K562 (cell line): ENCODE measurements at regions not wholly inside any gene's neighbourhood (a gene's known extent, or its start where the extent isn't known, plus 50 kb on each side); places are given as distances from the start of the nearest gene placed in this dataset.

Experiments used
- ATAC-seq: fragments of 200-7000 bp; cut with Tn5 transposase; 3 replicates; pipeline ENCODE4 v1.9.1; 2020; ENCODE audit warnings: moderate library complexity
- BruUV-seq: library from RNA; stranded (reverse); fragments of 400-500 nt; replicated peaks from 2 replicates; lab custom pipeline; 2021; lab: Mats Ljungman, UMichigan
- CTCF ChIA-PET: fragments of 300-600 bp; formaldehyde crosslinking; extraction: SDS; loops from one replicate; lab custom pipeline; 2021; ENCODE audit warnings: low intra/inter-chr PET ratio; lab: Yijun Ruan, JAX
- POLR2A ChIA-PET: fragments of 300-600, 350-650 bp; sonication (Branson Sonifier 250); formaldehyde crosslinking; extraction: SDS; loops from one replicate; lab custom pipeline; 2021; ENCODE audit warnings: antibody characterized with exemption, inconsistent platforms; lab: Yijun Ruan, JAX
- DNase-seq, 4 experiments: peaks; one replicate each; pipeline versions ENCODE4 v3.0.0 to v3.0.0-alpha.2; 2011 to 2018; ENCODE audit warnings: low spot score in 3 of 4, mixed read lengths in 3 of 4; ENCODE audit errors: extremely low read depth in 1 of 4
- FAIRE-seq: peaks from 2 replicates; lab custom pipeline; 2011; peaks lifted over from hg19 to GRCh38; lab: Jason Lieb, UNC
- H2AFZ ChIP-seq: 2 replicates; pipeline ENCODE4 v1.6.0; 2011; ENCODE audit warnings: low read depth, low read length, control low read depth, inconsistent platforms
- H3K27ac ChIP-seq: fragments of 200-600 bp; 3 replicates; pipeline ENCODE4 v1.8.0; 2011; ENCODE audit warnings: low read depth, mild to moderate bottlenecking, control low read depth, inconsistent platforms, low read length, moderate library complexity, mixed read lengths; ENCODE audit errors: extremely low read depth
- H3K27me3 ChIP-seq, 2 experiments: fragments of 300-600 bp in 1 of 2; 2 replicates in 1 of 2; 3 replicates in 1 of 2; pipeline versions ENCODE4 v1.6.0 to v1.8.0; 2011; ENCODE audit warnings: inconsistent platforms in 2 of 2, low read length in 2 of 2, mild to moderate bottlenecking in 1 of 2, mixed read lengths in 1 of 2, moderate library complexity in 1 of 2; ENCODE audit not compliant: control insufficient read depth in 2 of 2, insufficient read depth in 2 of 2
- H3K36me3 ChIP-seq: fragments of 300-600 bp; 3 replicates; pipeline ENCODE4 v1.8.0; 2011; ENCODE audit warnings: mild to moderate bottlenecking, low read length, inconsistent platforms; ENCODE audit not compliant: control insufficient read depth, insufficient read depth
- H3K4me1 ChIP-seq, 2 experiments: fragments of 200-600 bp in 1 of 2; replicated peaks in 1 of 2; 2 replicates in 1 of 2; 3 replicates in 1 of 2; pipeline versions ENCODE4 v1.5.1 to v1.8.0; 2011; ENCODE audit warnings: inconsistent platforms in 2 of 2, low read length in 2 of 2, mild to moderate bottlenecking in 1 of 2, mixed read lengths in 1 of 2, moderate library complexity in 1 of 2; ENCODE audit not compliant: control insufficient read depth in 2 of 2, insufficient read depth in 2 of 2
- H3K4me2 ChIP-seq: 2 replicates; pipeline ENCODE4 v1.6.1; 2011; ENCODE audit warnings: low read length, control low read depth, inconsistent platforms, mixed read lengths; ENCODE audit not compliant: insufficient read depth
- H3K4me3 ChIP-seq: fragments of 200-600 bp; sonication (generic), shearing (Covaris generic); 2 replicates; pipeline ENCODE4 v1.5.1; 2016; ENCODE audit warnings: control low read depth, inconsistent platforms
- H3K79me2 ChIP-seq: fragments of 200-600 bp; 3 replicates; pipeline ENCODE4 v1.8.0; 2011; ENCODE audit warnings: low read length, inconsistent platforms; ENCODE audit not compliant: control insufficient read depth, insufficient read depth
- H3K9ac ChIP-seq, 2 experiments: 2 replicates each; pipeline versions ENCODE4 v1.6.0 to v1.6.1; 2011; ENCODE audit warnings: low read depth in 2 of 2, low read length in 2 of 2, control low read depth in 1 of 2, inconsistent platforms in 1 of 2, mild to moderate bottlenecking in 1 of 2, mixed read lengths in 1 of 2; ENCODE audit not compliant: insufficient read depth in 1 of 2
- H3K9me1 ChIP-seq: one replicate; pipeline ENCODE4 v1.6.0; 2011; ENCODE audit warnings: inconsistent platforms, mild to moderate bottlenecking, low read length, moderate library complexity; ENCODE audit not compliant: control insufficient read depth, insufficient read depth
- H3K9me3 ChIP-seq: replicated peaks from 2 replicates; pipeline ENCODE4 v1.5.1; 2011; ENCODE audit warnings: low read depth, low read length, inconsistent platforms; ENCODE audit not compliant: control insufficient read depth, insufficient read depth
- H4K20me1 ChIP-seq: replicated peaks from 2 replicates; pipeline ENCODE4 v1.6.1; 2011; ENCODE audit warnings: low read length, inconsistent platforms, mixed read lengths; ENCODE audit not compliant: control insufficient read depth, insufficient read depth
- ARID3A ChIP-seq: IDR thresholded peaks from 2 replicates; pipeline ENCODE4 v1.6.1; 2012; ENCODE audit warnings: low read depth, low read length, improper control_type of control experiment, borderline replicate concordance
- CBX3 ChIP-seq, 2 experiments: IDR thresholded peaks; 1 replicate in 1 of 2; 2 replicates in 1 of 2; pipeline ENCODE4 v1.6.1; 2012; ENCODE audit warnings: inconsistent platforms in 2 of 2, low read length in 2 of 2, borderline replicate concordance in 1 of 2, control low read depth in 1 of 2
- CBX8 ChIP-seq: fragments of 200-600 bp; sonication (generic); IDR thresholded peaks from 2 replicates; pipeline ENCODE4 v1.6.1; 2012; ENCODE audit warnings: borderline replicate concordance, mixed run types, low read depth, mild to moderate bottlenecking, moderate library complexity, mixed read lengths, low read length, control low read depth, inconsistent platforms; ENCODE audit not compliant: poor library complexity, severe bottlenecking; ENCODE audit errors: extremely low read depth
- FOXA3 ChIP-seq, 2 experiments: fragments of 450-650 bp in 1 of 2; sonication (generic) in 1 of 2; formaldehyde crosslinking; IDR thresholded peaks in 1 of 2; conservative IDR thresholded peaks in 1 of 2; 2 replicates each; pipeline versions ENCODE4 v1.4.0 to v1.8.0; 2020 to 2022; ENCODE audit warnings: mild to moderate bottlenecking in 2 of 2, missing genetic modification reagents in 1 of 2
- HINFP ChIP-seq: fragments of 450-650 bp; conservative IDR thresholded peaks from 2 replicates; pipeline ENCODE4 v1.6.1; 2016; ENCODE audit warnings: missing genetic modification characterization, low read depth, mild to moderate bottlenecking, control low read depth, missing compliant biosample characterization
- L3MBTL2 ChIP-seq: fragments of 450-650 bp; IDR thresholded peaks from 2 replicates; pipeline ENCODE4 v1.6.1; 2016; ENCODE audit warnings: mild to moderate bottlenecking, moderate library complexity
- MEF2A ChIP-seq: IDR thresholded peaks from 2 replicates; pipeline ENCODE4 v1.6.1; 2011; ENCODE audit warnings: low read depth, mild to moderate bottlenecking, low read length, moderate library complexity; ENCODE audit not compliant: control insufficient read depth
- PHB2 ChIP-seq: fragments of 450-650 bp; IDR thresholded peaks from 2 replicates; pipeline ENCODE4 v1.6.1; 2017; ENCODE audit warnings: low read depth
- PTRF ChIP-seq: fragments of 450-650 bp; IDR thresholded peaks from 2 replicates; pipeline ENCODE4 v1.6.1; 2016; ENCODE audit warnings: mild to moderate bottlenecking, missing genetic modification characterization, missing compliant biosample characterization
- SRSF3 ChIP-seq: fragments of 200-400 bp; formaldehyde crosslinking; IDR thresholded peaks from 2 replicates; pipeline ENCODE4 v1.6.1; 2016; ENCODE audit warnings: mild to moderate bottlenecking, low read length, moderate library complexity; ENCODE audit not compliant: insufficient read depth
- WGBS: fragments of 100-300 bp; shearing (Covaris generic); methylation state at CpG from one replicate; pipeline ENCODE4 v1.1.6; 2016; ENCODE audit warnings: low coverage, mixed read lengths; ENCODE audit not compliant: insufficient coverage; ENCODE audit errors: missing lambda C conversion rate; 5-methylcytosine and 5-hydroxymethylcytosine counted together
- in situ Hi-C: fragments of 300-500 bp; cut with MboI; formaldehyde crosslinking; loops from 4 replicates; pipeline ENCODE4 v1.15.0; 2018; ENCODE audit warnings: inconsistent platforms, mixed read lengths
- intact Hi-C: fragments of 100-400 bp; cut with micrococcal nuclease; formaldehyde crosslinking; loops from 2 replicates; pipeline ENCODE4 v1.14.2; 2022

DNA sequence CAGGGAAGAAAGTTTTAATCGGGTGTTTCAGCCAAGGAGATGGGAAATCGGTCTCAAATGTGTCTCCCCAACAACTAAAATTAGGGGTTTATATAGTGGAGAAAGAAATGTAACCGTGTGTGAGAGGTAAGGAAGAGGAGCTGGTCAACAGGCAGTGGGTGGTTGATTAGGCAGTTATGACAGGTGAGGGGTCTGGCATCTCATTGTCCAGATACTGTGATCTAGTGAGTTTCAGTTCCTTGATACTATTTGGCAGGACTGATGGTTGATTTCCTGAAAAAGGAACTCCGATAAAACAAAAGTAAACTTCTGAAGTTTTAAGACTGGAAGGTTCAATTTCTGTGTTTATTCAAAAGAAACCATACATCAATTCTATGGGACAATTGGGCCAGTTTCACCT lies 197.9 kb downstream of the LPIN1 start:
- Histone ChIP-seq H2AFZ (peak overlapping the region; percentile 44; the same call in 1 of the 2 replicates), H3K4me2 (no peak overlapping the region), H3K27ac (no peak overlapping the region), H3K27me3 (no peaks in the 10 kb centered on the region), H3K9me1 (no peaks in the 10 kb centered on the region), H3K36me3 (no peaks in the 10 kb centered on the region), H3K4me3 (no peak overlapping the region), H3K4me1 (peaks cover 6 to 48% of the 10 kb centered on the region in 2 experiments), H4K20me1 (no peaks in the 10 kb centered on the region), H3K9ac (no peak overlapping the region), H3K79me2 (no peaks in the 10 kb centered on the region), H3K9me3 (no peaks in the 10 kb centered on the region)
- BruUV-seq: no TSS peak
- 60% methylated on average over 4 of the region's 4 CpGs for WGBS
- CTCF ChIA-PET: no interaction called here
- POLR2A ChIA-PET: interaction anchor here (0.8 kb wide), 1 partner anchor 772 kb away, joined by 3 read pairs; the partner anchor contains the start of gene TRIB2
- DNase-seq (no peak), FAIRE-seq (no peak), ATAC-seq (no peak)
- TF ChIP-seq CBX8: no peak
- no peak for TF ChIP-seq SRSF3
- no peak for TF ChIP-seq HINFP (tag)
- no peak for TF ChIP-seq MEF2A
- no peak for TF ChIP-seq ARID3A
- no peak for TF ChIP-seq L3MBTL2
- no peak for TF ChIP-seq PTRF (tag)
- TF ChIP-seq PHB2: no peak
- no peak for TF ChIP-seq FOXA3 (CRISPR knock-in tag; conservative IDR thresholded peaks at IDR 0.05 in 1 of 2, IDR thresholded peaks at IDR 0.05 in 1 of 2)
- TF ChIP-seq CBX3 (IDR thresholded peaks at IDR 0.05; ENCODE audit: borderline replicate concordance in 1 of 2, low read length in 2 of 2): no peak
- in situ Hi-C loops: no loop called here
- intact Hi-C loops: no loop called here
